T-cell (primary cell): ENCODE measurements at regions not wholly inside any gene's neighbourhood (a gene's known extent, or its start where the extent isn't known, plus 50 kb on each side); places are given as distances from the start of the nearest gene placed in this dataset.

Experiments
- ATAC-seq, 4 experiments: fragments of 200-7000 bp in 3 of 4; fragments of 150-1000 bp in 1 of 4; cut with Tn5 transposase; replicated peaks in 1 of 4; 1 replicate in 3 of 4; 2 replicates in 1 of 4; pipeline ENCODE4 v1.10.0; 2021; ENCODE audit warnings: moderate library complexity in 3 of 4, mild to moderate bottlenecking in 2 of 4, moderate number of reproducible peaks in 1 of 4
- CTCF ChIA-PET, 2 donors: fragments of 300-600 bp; sonication (Branson Sonifier 250); formaldehyde crosslinking; loops; one replicate each; lab custom pipeline; 2022; ENCODE audit warnings: antibody characterized with exemption in 2 of 2; lab: Charles Lee
- POLR2A ChIA-PET, 2 donors: fragments of 300-600 bp; sonication (Branson Sonifier 250); formaldehyde crosslinking; loops; one replicate each; lab custom pipeline; 2022; ENCODE audit warnings: antibody characterized with exemption in 2 of 2; lab: Charles Lee
- DNase-seq, 35 experiments: peaks; one replicate each; pipeline versions ENCODE4 v3.0.0 to v3.0.0-alpha.2; 2013 to 2023
- H3K27ac ChIP-seq: one replicate; pipeline ENCODE4 v1.5.1; 2013; ENCODE audit warnings: low read length
- H3K27me3 ChIP-seq, 2 experiments: replicated peaks in 1 of 2; 1 replicate in 1 of 2; 2 replicates in 1 of 2; pipeline versions ENCODE4 v1.6.1 to v1.7.0; 2013; ENCODE audit warnings: low read length in 1 of 2, mixed read lengths in 1 of 2; ENCODE audit not compliant: control insufficient read depth in 2 of 2, insufficient read depth in 2 of 2; ENCODE audit errors: extremely low read depth in 1 of 2
- H3K36me3 ChIP-seq, 2 donors: 1 replicate in 1 of 2; 2 replicates in 1 of 2; pipeline versions ENCODE4 v1.6.1 to v1.7.0; 2013; ENCODE audit warnings: low read length in 1 of 2; ENCODE audit not compliant: control insufficient read depth in 2 of 2, insufficient read depth in 1 of 2; ENCODE audit errors: extremely low read depth in 1 of 2
- H3K4me1 ChIP-seq, 2 experiments: 1 replicate in 1 of 2; 2 replicates in 1 of 2; pipeline versions ENCODE4 v1.6.1 to v1.7.0; 2013; ENCODE audit warnings: low read length in 2 of 2, mixed read lengths in 1 of 2; ENCODE audit not compliant: insufficient read depth in 2 of 2, control insufficient read depth in 1 of 2; ENCODE audit errors: extremely low read depth in 1 of 2
- H3K4me3 ChIP-seq, 2 donors: 1 replicate in 1 of 2; 2 replicates in 1 of 2; pipeline versions ENCODE4 v1.5.1 to v1.7.0; 2013; ENCODE audit warnings: mild to moderate bottlenecking in 2 of 2, low read length in 1 of 2, moderate library complexity in 1 of 2; ENCODE audit not compliant: control insufficient read depth in 1 of 2; ENCODE audit errors: extremely low read depth in 1 of 2
- H3K9me3 ChIP-seq: 2 replicates; pipeline ENCODE4 v1.7.0; 2013
- H3K27ac Mint-ChIP-seq, 2 donors: one replicate each; pipeline ENCODE4 v1.8.0; 2020 to 2021; ENCODE audit warnings: mild to moderate bottlenecking in 2 of 2, mixed read lengths in 2 of 2
- H3K27me3 Mint-ChIP-seq, 2 donors: one replicate each; pipeline ENCODE4 v1.8.0; 2021 to 2022; ENCODE audit warnings: mixed read lengths in 2 of 2
- H3K36me3 Mint-ChIP-seq: one replicate; pipeline ENCODE4 v1.8.0; 2021; ENCODE audit warnings: mixed read lengths
- H3K4me1 Mint-ChIP-seq, 3 donors: one replicate each; pipeline ENCODE4 v1.8.0; 2020 to 2022; ENCODE audit warnings: mixed read lengths in 3 of 3, mild to moderate bottlenecking in 1 of 3
- H3K4me3 Mint-ChIP-seq, 3 donors: one replicate each; pipeline ENCODE4 v1.8.0; 2020 to 2022; ENCODE audit warnings: mild to moderate bottlenecking in 3 of 3, mixed read lengths in 3 of 3, moderate library complexity in 3 of 3
- H3K9me3 Mint-ChIP-seq, 3 donors: one replicate each; pipeline ENCODE4 v1.8.0; 2020 to 2022; ENCODE audit warnings: mixed read lengths in 3 of 3
- WGBS: methylation state at CpG from one replicate; pipeline ENCODE4 v1.1.5; 2013; ENCODE audit warnings: missing lambda C conversion rate; ENCODE audit not compliant: insufficient coverage; 5-methylcytosine and 5-hydroxymethylcytosine counted together

DNA sequence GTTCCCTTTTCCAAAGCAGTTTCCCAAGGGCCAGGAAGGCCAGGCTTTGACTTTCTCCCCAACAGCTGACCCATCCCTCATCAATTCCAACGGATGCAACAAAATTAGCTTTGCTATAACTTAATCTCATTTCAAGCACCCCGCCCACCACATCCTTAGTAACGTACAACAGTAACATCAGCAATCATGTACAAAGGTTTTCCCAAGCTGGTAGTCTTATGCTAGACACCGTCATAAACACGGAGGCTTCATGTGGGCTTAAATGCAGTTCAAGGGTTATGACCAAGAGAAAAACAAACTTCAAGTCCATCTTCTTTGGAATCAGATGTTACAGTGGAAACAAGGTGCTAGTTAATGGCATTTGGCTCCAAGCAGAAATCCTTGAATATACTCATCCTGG lies 66.6 kb downstream of the EOMES start:
- H3K27ac Mint-ChIP-seq: no peak overlapping the region
- H3K36me3 ChIP-seq: no peaks in the 10 kb centered on the region
- no peaks in the 10 kb centered on the region for H3K9me3 Mint-ChIP-seq
- no peak overlapping the region for H3K4me3 Mint-ChIP-seq
- H3K27me3 ChIP-seq: no peaks in the 10 kb centered on the region
- no peak for DNase-seq
- no peak overlapping the region for H3K4me3 ChIP-seq
- H3K27me3 Mint-ChIP-seq: peaks cover 5 to 6% of the 10 kb centered on the region in 2 donors
- POLR2A ChIA-PET: interaction anchor here in 1 of 2 donors (0.6 kb wide), 1 partner anchor 345 kb away, joined by 3 read pairs; no protein-coding TSS in a partner anchor
- H3K9me3 ChIP-seq: no peaks in the 10 kb centered on the region
- H3K4me1 Mint-ChIP-seq: peaks cover 0 to 12% (median 6%) of the 10 kb centered on the region in 3 donors
- no peak overlapping the region for H3K27ac ChIP-seq
- no peaks in the 10 kb centered on the region for H3K36me3 Mint-ChIP-seq
- no peak for ATAC-seq
- CTCF ChIA-PET: no interaction called here
- WGBS: 63% methylated on average over 1 of the region's 5 CpGs
- no peaks in the 10 kb centered on the region for H3K4me1 ChIP-seq

DNA sequence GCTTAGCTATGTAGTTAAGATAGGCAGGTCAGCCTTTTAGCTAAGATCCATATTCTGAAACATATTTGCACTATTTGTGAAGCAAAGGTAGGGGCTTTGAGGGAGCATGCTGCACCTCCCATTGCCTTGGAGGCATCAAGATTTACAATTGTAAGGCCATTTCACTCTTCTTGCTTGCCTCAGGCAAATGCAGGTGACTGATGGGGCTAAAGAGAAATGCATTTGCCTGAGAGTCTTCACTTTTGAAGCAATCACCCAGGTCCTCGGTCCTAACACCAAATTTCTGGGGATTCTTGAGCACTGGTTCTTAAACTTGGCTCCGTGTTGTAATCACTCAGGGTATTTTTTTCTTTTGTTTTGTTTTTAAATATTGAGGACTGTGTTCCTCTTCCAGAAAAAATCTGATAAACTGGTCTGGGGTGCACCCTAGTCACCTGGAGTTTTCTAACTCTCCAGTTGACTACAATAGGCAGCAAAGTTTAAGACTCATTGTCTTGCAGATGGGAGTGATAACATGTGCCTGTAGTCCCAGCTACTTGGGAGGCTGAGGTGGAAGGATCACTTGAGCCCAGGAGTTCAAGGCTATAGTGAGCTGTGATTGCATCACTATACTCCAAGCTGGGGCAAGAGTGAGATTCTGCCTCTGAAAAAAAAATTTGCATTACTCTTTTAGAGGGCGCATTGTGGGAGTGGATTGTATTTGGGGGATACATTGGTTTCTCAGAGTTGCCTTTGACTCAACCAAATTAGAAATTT lies 68.1 kb downstream of the EOMES start:
- H3K27me3 ChIP-seq: no peaks in the 10 kb centered on the region
- ChIA-PET POLR2A (no interaction called here), CTCF (interaction anchor here (0.5 to 0.8 kb wide), 2 partner anchors 45 to 359 kb away, joined by 3 to 5 read pairs; no protein-coding TSS in a partner anchor)
- Mint-ChIP-seq H3K36me3 (no peaks in the 10 kb centered on the region), H3K27me3 (peaks cover 5 to 6% of the 10 kb centered on the region in 2 donors), H3K4me1 (peaks cover 0 to 9% (median 6%) of the 10 kb centered on the region in 3 donors), H3K4me3 (no peak overlapping the region), H3K27ac (no peak overlapping the region), H3K9me3 (no peaks in the 10 kb centered on the region)
- DNase-seq: no peak
- 100% methylated on average over 2 of the region's 3 CpGs for WGBS
- H3K36me3 ChIP-seq: no peaks in the 10 kb centered on the region
- no peak overlapping the region for H3K4me3 ChIP-seq
- H3K4me1 ChIP-seq: no peaks in the 10 kb centered on the region
- no peaks in the 10 kb centered on the region for H3K9me3 ChIP-seq
- no peak for ATAC-seq
- no peak overlapping the region for H3K27ac ChIP-seq

DNA sequence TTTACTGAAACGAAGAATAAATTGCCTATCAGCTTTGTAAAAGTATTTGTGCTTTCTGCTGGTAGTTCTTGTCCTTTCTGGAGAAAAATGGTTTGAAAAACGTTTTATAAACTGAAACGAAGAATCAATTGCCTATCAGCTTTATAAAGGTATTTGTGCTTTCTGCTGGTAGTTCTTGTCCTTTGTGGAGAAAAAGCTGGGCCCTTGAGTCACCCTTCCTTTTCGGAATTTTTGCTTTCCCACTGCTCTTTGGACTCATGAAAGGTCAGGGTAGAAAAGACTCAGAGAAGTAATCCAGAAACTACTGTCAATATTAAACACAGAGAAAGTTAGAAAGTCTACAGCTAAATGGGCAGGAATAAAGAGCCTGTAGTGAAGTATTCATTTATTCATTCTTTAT lies 72.8 kb downstream of the EOMES start:
- ATAC-seq: no peak
- no peak overlapping the region for H3K4me3 ChIP-seq
- WGBS: no CpG with 5 or more reads among the region's 4 CpGs
- ChIA-PET CTCF (interaction anchor here in 1 of 2 donors (0.7 kb wide), 1 partner anchor 153 kb away, joined by 3 read pairs; no protein-coding TSS in a partner anchor), POLR2A (interaction anchor here in 1 of 2 donors (0.7 kb wide), 1 partner anchor 290 kb away, joined by 3 read pairs; no protein-coding TSS in a partner anchor)
- H3K9me3 ChIP-seq: no peaks in the 10 kb centered on the region
- no peaks in the 10 kb centered on the region for H3K36me3 Mint-ChIP-seq
- no peaks in the 10 kb centered on the region for H3K4me1 ChIP-seq
- H3K27me3 ChIP-seq: no peaks in the 10 kb centered on the region
- peaks cover 0 to 2% of the 10 kb centered on the region in 2 donors for H3K27me3 Mint-ChIP-seq
- no peaks in the 10 kb centered on the region for H3K36me3 ChIP-seq
- no peak overlapping the region for H3K27ac ChIP-seq
- H3K27ac Mint-ChIP-seq: no peak overlapping the region
- no peak for DNase-seq
- H3K9me3 Mint-ChIP-seq: no peaks in the 10 kb centered on the region
- H3K4me3 Mint-ChIP-seq: no peak overlapping the region
- H3K4me1 Mint-ChIP-seq: no peaks in the 10 kb centered on the region

DNA sequence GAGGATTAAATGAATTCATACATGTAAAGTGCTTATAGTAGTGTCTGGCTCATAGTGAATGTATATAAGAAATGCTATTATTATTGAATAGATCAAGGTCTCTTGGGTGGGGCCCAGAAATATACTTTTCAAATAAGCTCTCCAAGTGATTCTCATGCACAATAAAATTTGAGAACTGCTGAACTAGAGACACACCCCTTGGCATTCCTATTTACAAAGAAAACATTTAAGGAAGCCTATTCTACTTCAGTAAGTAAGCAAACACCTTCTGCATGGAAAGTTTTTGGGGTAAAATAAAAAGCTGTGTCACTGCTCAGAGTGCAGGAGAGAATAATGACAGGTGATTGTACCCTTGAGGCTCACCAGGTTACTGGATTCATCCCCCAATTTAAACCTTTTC lies 75.2 kb downstream of the EOMES start:
- Mint-ChIP-seq H3K36me3 (no peaks in the 10 kb centered on the region), H3K4me3 (no peak overlapping the region), H3K27me3 (no peaks in the 10 kb centered on the region), H3K4me1 (no peaks in the 10 kb centered on the region), H3K9me3 (no peaks in the 10 kb centered on the region), H3K27ac (no peak overlapping the region)
- CTCF ChIA-PET: no interaction called here
- Histone ChIP-seq H3K4me3 (no peak overlapping the region), H3K27me3 (no peaks in the 10 kb centered on the region), H3K36me3 (no peaks in the 10 kb centered on the region), H3K9me3 (no peaks in the 10 kb centered on the region), H3K4me1 (no peaks in the 10 kb centered on the region), H3K27ac (no peak overlapping the region)
- POLR2A ChIA-PET: no interaction called here
- DNase-seq (no peak), ATAC-seq (no peak)

DNA sequence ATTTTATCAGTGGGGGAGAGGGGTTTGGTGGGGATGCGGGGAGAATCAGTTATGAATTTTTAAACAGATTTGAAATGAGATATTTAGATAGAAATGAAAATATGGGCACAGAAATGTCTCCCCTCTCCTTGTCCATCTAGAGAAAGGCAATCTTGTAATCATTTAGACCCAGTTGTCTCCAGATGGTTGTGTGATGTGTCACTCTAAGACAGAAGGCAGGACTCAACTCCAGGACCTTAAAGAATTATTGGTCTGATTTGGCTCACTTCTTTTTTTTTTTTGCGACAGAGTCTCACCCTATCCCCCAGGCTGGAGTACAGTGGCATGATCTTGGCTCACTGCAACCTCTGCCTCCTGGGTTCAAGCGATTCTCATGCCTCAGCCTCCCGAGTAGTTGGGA lies 77.2 kb downstream of the EOMES start:
- no CpG with 5 or more reads among the region's 4 CpGs for WGBS
- DNase-seq: no peak
- ChIA-PET CTCF (interaction anchor here (0.6 to 1.0 kb wide), 3 partner anchors 12 to 67 kb away, joined by 3 to 4 read pairs (median 4); no protein-coding TSS in a partner anchor), POLR2A (no interaction called here)
- no peak overlapping the region for H3K4me3 ChIP-seq
- ATAC-seq: no peak
- Mint-ChIP-seq H3K4me1 (peaks cover 3 to 4% (median 4%) of the 10 kb centered on the region in 3 donors), H3K27me3 (no peaks in the 10 kb centered on the region), H3K9me3 (no peaks in the 10 kb centered on the region), H3K36me3 (no peaks in the 10 kb centered on the region), H3K4me3 (no peak overlapping the region), H3K27ac (no peak overlapping the region)
- H3K27ac ChIP-seq: no peak overlapping the region
- H3K4me1 ChIP-seq: peaks cover under 1 to 4% of the 10 kb centered on the region in 2 experiments
- H3K27me3 ChIP-seq: no peaks in the 10 kb centered on the region
- no peaks in the 10 kb centered on the region for H3K9me3 ChIP-seq
- no peaks in the 10 kb centered on the region for H3K36me3 ChIP-seq

DNA sequence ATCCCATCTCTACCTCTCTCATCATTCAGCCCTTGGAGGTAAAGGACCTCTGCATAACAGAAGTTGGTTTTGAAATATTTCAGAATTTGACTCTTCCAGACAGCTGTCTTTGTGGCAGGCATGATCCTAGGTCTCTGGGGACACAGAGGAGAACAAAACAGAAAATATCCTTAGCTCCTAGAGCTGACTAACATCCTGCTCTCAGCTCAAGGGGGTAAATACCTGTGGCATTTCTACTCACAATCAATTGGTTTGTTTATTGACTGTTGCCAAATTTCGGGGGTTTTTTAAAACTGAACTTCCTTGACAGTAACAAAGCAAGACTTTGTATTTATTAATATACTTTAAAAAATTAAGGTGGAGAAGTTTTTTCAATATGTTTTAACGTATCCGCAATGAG lies 78.8 kb downstream of the EOMES start:
- Histone ChIP-seq H3K9me3 (no peaks in the 10 kb centered on the region), H3K4me3 (no peak overlapping the region), H3K27ac (no peak overlapping the region), H3K27me3 (no peaks in the 10 kb centered on the region), H3K4me1 (peaks cover 12 to 14% of the 10 kb centered on the region in 2 experiments), H3K36me3 (no peaks in the 10 kb centered on the region)
- CTCF ChIA-PET: interaction anchor here in 1 of 2 donors (0.6 kb wide), 1 partner anchor 22 kb away, joined by 3 read pairs; no protein-coding TSS in a partner anchor
- Mint-ChIP-seq H3K36me3 (no peaks in the 10 kb centered on the region), H3K4me1 (peaks cover 13 to 20% (median 15%) of the 10 kb centered on the region in 3 donors), H3K27ac (no peak overlapping the region), H3K27me3 (no peaks in the 10 kb centered on the region), H3K4me3 (no peak overlapping the region), H3K9me3 (no peaks in the 10 kb centered on the region)
- DNase-seq (no peak), ATAC-seq (no peak)
- no CpG with 5 or more reads among the region's 3 CpGs for WGBS
- POLR2A ChIA-PET: no interaction called here
